Prostate gland (tissue), 2 donors: ENCODE measurements at regions not wholly inside any gene's neighbourhood (a gene's known extent, or its start where the extent isn't known, plus 50 kb on each side); places are given as distances from the start of the nearest gene placed in this dataset.

ENCODE experiments used
- CTCF ChIP-seq, 4 experiments: fragments of 200-600 bp in 2 of 4; fragments of 450-650 bp in 2 of 4; sonication (generic) in 2 of 4; IDR thresholded peaks; 1 replicate in 3 of 4; 2 replicates in 1 of 4; pipeline ENCODE4 v1.5.1; 2016 to 2019; ENCODE audit warnings: antibody characterized with exemption in 4 of 4, mild to moderate bottlenecking in 2 of 4, moderate library complexity in 2 of 4
- POLR2AphosphoS5 ChIP-seq: sonication (generic); formaldehyde crosslinking; IDR thresholded peaks from one replicate; pipeline ENCODE4 v1.6.1; 2017; ENCODE audit warnings: antibody characterized with exemption

GRCh38 chr10:80829562-80829961, 291.9 kb downstream of the SH2D4B start:
- TF ChIP-seq CTCF (IDR thresholded peaks at IDR 0.05), result peak in 1 of 4 experiments; percentile 27
- peak; percentile 37 for TF ChIP-seq POLR2AphosphoS5
